22Rv1 (cell line): ENCODE measurements at regions not wholly inside any gene's neighbourhood (a gene's known extent, or its start where the extent isn't known, plus 50 kb on each side); places are given as distances from the start of the nearest gene placed in this dataset.

ENCODE experiments used
- CTCF ChIP-seq: fragments of 450-650 bp; IDR thresholded peaks from 2 replicates; pipeline ENCODE4 v1.5.1; 2017; ENCODE audit warnings: mild to moderate bottlenecking
- ZFX ChIP-seq: fragments of 450-650 bp; IDR thresholded peaks from 2 replicates; pipeline ENCODE4 v1.6.1; 2017; ENCODE audit warnings: antibody characterized with exemption, borderline replicate concordance

GRCh38 chr16:73672135-73672534 is 624.2 kb upstream of the ZFHX3 start:
- TF ChIP-seq CTCF (no peak), ZFX (no peak)
